Neural crest cell (in vitro differentiated cells): ENCODE measurements at regions not wholly inside any gene's neighbourhood (a gene's known extent, or its start where the extent isn't known, plus 50 kb on each side); places are given as distances from the start of the nearest gene placed in this dataset.

Source experiments
- DNase-seq: peaks from one replicate; pipeline ENCODE4 v3.0.0; 2021; ENCODE audit warnings: low read depth, mixed read lengths, low spot score
- H3K27ac Mint-ChIP-seq: one replicate; pipeline ENCODE4 v1.8.0; 2021; ENCODE audit warnings: mild to moderate bottlenecking, mixed read lengths; ENCODE audit not compliant: unreplicated experiment
- H3K27me3 Mint-ChIP-seq: 2 replicates; pipeline ENCODE4 v1.8.0; 2021; ENCODE audit warnings: low read depth, mild to moderate bottlenecking, mixed read lengths
- H3K36me3 Mint-ChIP-seq: 2 replicates; pipeline ENCODE4 v1.8.0; 2021; ENCODE audit warnings: low read depth, mild to moderate bottlenecking, mixed read lengths
- H3K4me1 Mint-ChIP-seq: 2 replicates; pipeline ENCODE4 v1.8.0; 2021; ENCODE audit warnings: mixed read lengths
- H3K4me3 Mint-ChIP-seq: one replicate; pipeline ENCODE4 v1.8.0; 2021; ENCODE audit warnings: mild to moderate bottlenecking, mixed read lengths
- H3K9me3 Mint-ChIP-seq: 2 replicates; pipeline ENCODE4 v1.8.0; 2021; ENCODE audit warnings: mixed read lengths
- TF ChIP-seq, protein P1 (sequence below): fragments of 200-600 bp; sonication (generic); conservative IDR thresholded peaks from 2 replicates; pipeline ENCODE4 v1.5.0; 2021; ENCODE audit warnings: antibody characterized with exemption, mild to moderate bottlenecking

DNA sequence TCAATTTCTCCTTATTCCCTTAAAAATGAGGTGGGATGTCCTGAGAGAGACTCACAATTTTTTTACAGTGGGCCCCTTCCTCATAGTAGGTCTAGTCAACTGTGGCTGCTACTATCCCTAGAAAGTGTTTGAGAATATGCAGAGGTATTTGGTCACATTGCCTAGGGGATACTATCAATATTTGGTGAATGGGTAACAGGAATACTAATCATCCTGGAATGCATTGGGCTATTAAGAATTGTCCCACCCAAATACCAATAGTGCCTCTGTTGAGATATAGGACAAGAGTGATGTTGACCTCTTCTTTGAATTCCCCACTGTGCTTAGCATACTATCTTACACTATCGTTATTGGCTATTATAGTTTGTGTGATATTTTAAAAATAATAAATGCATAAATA is 389.4 kb downstream of the DIPK2A start:
- DNase-seq = no peak
- TF ChIP-seq, protein P1, sequence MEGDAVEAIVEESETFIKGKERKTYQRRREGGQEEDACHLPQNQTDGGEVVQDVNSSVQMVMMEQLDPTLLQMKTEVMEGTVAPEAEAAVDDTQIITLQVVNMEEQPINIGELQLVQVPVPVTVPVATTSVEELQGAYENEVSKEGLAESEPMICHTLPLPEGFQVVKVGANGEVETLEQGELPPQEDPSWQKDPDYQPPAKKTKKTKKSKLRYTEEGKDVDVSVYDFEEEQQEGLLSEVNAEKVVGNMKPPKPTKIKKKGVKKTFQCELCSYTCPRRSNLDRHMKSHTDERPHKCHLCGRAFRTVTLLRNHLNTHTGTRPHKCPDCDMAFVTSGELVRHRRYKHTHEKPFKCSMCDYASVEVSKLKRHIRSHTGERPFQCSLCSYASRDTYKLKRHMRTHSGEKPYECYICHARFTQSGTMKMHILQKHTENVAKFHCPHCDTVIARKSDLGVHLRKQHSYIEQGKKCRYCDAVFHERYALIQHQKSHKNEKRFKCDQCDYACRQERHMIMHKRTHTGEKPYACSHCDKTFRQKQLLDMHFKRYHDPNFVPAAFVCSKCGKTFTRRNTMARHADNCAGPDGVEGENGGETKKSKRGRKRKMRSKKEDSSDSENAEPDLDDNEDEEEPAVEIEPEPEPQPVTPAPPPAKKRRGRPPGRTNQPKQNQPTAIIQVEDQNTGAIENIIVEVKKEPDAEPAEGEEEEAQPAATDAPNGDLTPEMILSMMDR = no peak
- H3K27me3 Mint-ChIP-seq = no peaks in the 10 kb centered on the region
- no peaks in the 10 kb centered on the region for H3K36me3 Mint-ChIP-seq
- H3K27ac Mint-ChIP-seq = no peak overlapping the region
- H3K4me3 Mint-ChIP-seq = no peak overlapping the region
- H3K9me3 Mint-ChIP-seq = peaks cover 3% of the 10 kb centered on the region
- no peaks in the 10 kb centered on the region for H3K4me1 Mint-ChIP-seq

DNA sequence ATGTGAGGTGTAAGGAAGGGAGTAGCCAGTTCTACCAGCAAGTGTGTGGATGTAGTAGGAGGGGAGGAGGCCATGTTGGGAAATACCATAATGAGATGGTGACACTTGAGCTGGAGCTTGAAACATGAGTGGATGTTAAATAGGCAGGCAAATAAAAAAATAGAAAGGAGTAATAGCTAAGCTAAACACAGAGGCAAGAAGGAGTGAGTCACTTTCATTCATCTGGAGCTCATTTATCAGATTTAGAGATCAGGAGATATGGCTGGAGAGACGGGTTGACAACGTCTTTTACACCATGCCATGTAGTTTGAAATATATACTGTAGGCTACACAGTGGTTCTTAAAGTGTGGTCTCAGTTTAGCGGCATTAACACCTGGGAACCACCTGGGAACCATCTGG is 390.5 kb downstream of the DIPK2A start:
- H3K27me3 Mint-ChIP-seq = no peaks in the 10 kb centered on the region

DNA sequence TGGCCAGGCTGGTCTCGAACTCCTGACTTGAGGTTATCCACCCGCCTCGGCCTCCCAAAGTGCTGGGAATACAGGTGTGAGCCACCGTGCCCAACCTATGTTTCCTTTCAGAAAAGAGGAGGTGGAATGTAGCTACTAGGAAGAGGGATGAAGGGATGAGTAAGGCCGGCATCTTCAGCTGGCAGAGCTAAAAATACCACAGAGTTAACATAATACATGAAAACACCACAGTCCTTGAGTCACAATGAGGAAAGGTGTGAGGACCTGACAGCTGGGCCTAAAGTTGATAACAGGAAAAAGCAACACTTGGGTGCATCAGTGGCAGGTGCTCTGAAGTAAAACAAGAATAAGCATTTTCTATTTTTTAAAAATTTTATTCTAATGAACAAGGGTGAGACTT is 392.2 kb downstream of the DIPK2A start:
- H3K27ac Mint-ChIP-seq = no peak overlapping the region
- H3K9me3 Mint-ChIP-seq = peaks cover 14% of the 10 kb centered on the region
- H3K36me3 Mint-ChIP-seq = no peaks in the 10 kb centered on the region
- DNase-seq = no peak
- TF ChIP-seq, protein P1 = no peak
- no peaks in the 10 kb centered on the region for H3K4me1 Mint-ChIP-seq
- H3K4me3 Mint-ChIP-seq = no peak overlapping the region
- no peaks in the 10 kb centered on the region for H3K27me3 Mint-ChIP-seq

More for the DNA sequence above, 390.5 kb downstream of the DIPK2A start:
- H3K9me3 Mint-ChIP-seq = peaks cover 8% of the 10 kb centered on the region
- no peak overlapping the region for H3K27ac Mint-ChIP-seq
- DNase-seq = no peak
- no peaks in the 10 kb centered on the region for H3K36me3 Mint-ChIP-seq
- no peaks in the 10 kb centered on the region for H3K4me1 Mint-ChIP-seq
- TF ChIP-seq, protein P1 = no peak
- H3K4me3 Mint-ChIP-seq = no peak overlapping the region

DNA sequence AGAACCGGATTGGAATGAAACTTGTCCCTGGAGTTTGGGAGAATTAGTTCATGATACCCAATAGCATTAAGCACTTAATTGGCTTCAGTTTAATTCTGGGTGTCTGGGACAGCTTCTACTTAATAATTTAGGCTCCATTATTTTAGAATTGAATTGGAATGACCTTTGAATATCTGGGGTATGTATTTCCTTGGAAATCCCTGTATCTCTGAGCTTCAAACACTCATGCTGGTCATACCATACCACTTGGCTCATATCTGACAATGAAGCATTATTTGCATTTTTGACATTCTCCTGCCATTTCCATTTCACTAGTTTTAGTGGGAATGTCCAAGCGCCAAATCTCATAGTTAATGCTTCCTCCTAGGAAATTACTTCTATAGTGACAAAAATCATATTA is 393.1 kb downstream of the DIPK2A start:
- no peak overlapping the region for H3K4me3 Mint-ChIP-seq
- no peaks in the 10 kb centered on the region for H3K27me3 Mint-ChIP-seq
- TF ChIP-seq, protein P1 = no peak
- peaks cover 14% of the 10 kb centered on the region for H3K9me3 Mint-ChIP-seq
- no peaks in the 10 kb centered on the region for H3K4me1 Mint-ChIP-seq
- no peak for DNase-seq
- no peak overlapping the region for H3K27ac Mint-ChIP-seq
- H3K36me3 Mint-ChIP-seq = no peaks in the 10 kb centered on the region

DNA sequence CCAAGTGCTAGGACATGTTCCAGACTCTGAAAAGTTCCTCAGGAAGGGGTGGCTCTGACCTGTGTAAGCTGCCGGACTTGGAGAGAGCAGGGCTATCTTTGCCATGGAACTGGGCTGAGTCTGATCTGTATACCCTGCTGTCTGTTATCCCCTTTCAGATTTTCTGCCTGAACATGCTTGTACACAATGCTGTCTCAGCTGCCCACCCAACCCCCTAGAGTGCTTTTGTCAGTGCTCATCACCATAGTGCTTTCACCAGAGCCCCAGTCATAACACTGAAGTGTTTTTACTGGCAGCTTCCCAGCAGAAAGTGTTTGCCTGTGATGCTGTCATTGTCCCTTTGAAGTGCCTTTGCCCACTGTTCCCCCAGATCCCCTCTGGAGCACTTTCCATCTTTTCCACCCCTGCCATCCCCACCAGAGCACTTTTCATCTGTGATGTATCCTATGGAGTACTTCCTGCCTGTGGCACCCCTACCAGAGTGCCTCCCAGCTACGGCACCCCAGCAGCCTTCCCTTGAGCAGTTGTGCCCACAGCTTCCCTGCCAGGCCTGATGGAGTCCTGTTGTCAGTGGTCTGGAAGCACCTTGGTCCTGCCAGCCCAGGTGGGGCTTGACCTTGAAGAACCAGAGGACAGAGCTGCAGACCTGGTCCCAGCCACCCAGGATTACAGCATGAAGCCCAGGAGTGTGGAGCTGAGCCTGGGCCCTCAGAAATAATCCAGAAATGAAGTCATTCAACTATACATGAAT is 397.7 kb downstream of the DIPK2A start:
- H3K27me3 Mint-ChIP-seq = no peaks in the 10 kb centered on the region
- H3K4me3 Mint-ChIP-seq = no peak overlapping the region
- no peaks in the 10 kb centered on the region for H3K36me3 Mint-ChIP-seq
- TF ChIP-seq, protein P1 = no peak
- DNase-seq = no peak
- H3K4me1 Mint-ChIP-seq = no peaks in the 10 kb centered on the region
- H3K27ac Mint-ChIP-seq = no peak overlapping the region
- peaks cover 17% of the 10 kb centered on the region for H3K9me3 Mint-ChIP-seq
